NOMO-1 (cell line): ENCODE measurements at regions not wholly inside any gene's neighbourhood (a gene's known extent, or its start where the extent isn't known, plus 50 kb on each side); places are given as distances from the start of the nearest gene placed in this dataset.
A peak's percentile ranks its signal among the peaks of the same experiment; 100 is the strongest.
"Not testable (repeated sequence)": the region's sequence is repeated elsewhere in the genome, so short reads cannot be mapped to it uniquely, and the experiment has no call there.

Source experiments
- DNase-seq, 2 experiments: peaks; one replicate each; lab custom pipeline; 2025; ENCODE audit not compliant: unreplicated experiment in 2 of 2; lab: John Stamatoyannopoulos, UW

DNA sequence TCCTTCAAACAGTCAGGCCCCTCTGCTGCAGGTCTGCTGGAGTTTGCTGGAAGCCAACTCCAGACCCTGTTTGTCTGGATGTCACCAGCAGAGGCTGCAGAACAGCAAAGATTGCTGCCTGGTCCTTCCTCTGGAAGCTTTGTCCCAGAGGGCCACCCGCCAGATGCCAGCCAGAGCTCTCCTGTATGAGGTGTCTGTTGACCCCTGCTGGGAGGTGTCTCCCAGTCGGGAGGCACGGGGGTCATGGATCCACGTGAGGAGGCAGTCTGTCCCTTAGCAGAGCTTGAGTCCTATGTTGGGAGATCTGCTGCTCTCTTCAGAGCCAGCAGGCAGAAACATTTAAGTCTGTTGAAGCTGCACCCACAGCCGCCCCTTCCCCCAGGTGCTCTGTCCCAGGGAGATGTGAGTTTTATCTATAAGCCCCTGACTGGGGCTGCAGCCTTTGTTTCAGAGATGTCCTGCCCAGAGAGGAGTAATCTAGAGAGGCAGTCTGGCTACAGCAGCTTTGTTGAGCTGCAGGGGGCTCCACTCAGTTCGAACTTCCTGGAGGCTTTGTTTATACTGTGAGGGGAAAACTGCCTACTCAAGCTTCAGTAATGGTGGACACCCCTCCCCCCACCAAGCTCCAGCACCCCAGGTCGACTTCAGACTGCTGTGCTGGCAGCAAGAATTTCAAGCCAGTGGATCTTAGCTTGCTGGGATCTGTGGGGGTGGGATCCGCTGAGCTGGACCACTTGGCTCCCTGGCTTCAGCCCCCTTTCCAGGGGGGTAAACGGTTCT, 72.1 kb downstream of the OGFRL1 start:
- not testable (repeated sequence) for DNase-seq

GRCh38 chr6:71364889-71365542, 76.4 kb downstream of the OGFRL1 start:
- DNase-seq = no peak

DNA sequence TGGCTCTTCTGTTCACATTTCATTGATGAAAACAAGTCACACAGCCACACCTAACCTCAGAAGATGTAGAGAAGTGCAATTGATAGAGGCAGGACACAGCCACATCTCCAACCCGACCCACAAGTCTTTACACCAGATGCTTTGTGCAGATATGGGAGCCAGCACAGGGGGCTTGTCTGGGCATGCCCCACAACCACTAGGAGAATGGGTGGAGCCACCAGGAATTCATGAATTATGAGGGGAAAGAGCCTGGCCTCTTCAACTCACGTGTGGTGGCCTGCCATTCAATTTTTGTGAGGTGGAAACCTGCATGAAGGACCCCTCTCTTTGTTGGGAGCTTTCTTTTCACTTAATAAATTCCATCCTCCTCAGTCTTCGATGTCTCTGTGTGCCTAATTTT, 79.1 kb downstream of the OGFRL1 start:
- DNase-seq = no peak

DNA sequence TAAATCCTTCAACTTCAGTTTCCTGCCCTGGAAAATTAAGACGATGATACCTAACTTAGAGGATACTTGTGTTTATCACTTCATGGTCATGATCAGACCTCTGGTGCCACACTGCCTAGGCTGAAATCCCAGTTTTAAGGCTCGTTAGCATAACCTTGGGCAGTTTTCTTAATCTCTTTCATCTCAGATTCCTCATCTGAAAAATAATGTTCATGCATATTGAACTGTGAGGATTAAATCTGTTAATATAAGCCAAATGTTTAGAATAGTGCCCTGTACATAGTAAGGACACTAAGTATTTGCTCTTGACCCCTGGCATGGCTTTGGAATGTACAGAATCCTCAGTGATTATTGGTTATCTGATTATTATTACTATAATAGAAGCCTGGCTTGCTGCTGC, 79.7 kb downstream of the OGFRL1 start:
- no peak for DNase-seq

DNA sequence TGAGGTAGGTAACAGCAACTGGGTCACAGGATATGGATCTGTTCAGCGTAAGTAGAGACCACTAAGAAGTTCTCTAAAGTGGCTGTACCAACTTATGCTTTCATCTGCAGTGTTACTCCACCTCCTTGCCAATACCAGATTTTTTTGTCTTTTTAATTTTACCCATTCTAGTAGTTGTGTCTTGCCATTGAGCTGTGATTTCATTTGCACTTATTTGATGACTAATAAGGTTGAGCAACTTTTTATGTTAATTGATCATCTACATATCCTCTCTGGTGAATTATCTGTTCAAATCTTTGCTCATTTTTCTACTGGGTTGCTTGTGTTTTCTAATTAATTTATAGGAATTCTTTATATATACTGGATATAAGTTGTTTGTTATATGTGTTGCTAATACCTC, 82.9 kb downstream of the OGFRL1 start:
- no peak for DNase-seq

- DNase-seq = no peak
Measured at GRCh38 chr6:71373943-71374342, 85.3 kb downstream of the OGFRL1 start.

- no peak for DNase-seq
Measured at GRCh38 chr6:71375676-71376075, 87.1 kb downstream of the OGFRL1 start.

DNA sequence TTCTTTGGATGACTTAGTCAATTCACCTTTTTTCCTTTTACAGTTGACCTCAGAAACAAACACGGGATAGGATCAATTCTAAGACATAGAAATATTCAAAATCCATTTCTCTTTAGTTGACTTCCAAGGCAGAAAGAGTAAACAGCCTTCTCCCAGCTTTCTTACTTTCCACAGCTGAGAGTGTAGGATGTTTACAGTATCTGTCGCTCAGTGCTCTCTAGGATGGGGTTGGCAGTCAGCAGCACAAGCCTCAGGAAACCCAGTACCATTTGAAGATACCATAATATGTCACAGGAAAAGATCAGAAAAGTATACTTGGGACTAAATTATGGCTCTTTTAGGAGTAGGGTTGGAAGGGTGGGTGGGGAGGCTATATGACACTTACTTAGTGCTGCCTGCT, 88.2 kb downstream of the OGFRL1 start:
- no peak for DNase-seq

GRCh38 chr6:71383476-71383875, 94.9 kb downstream of the OGFRL1 start:
- no peak for DNase-seq

GRCh38 chr6:71383901-71384489, 95.4 kb downstream of the OGFRL1 start:
- DNase-seq = peak in 1 of 2 experiments; percentile 36

GRCh38 chr6:71385111-71385822, 96.7 kb downstream of the OGFRL1 start:
- DNase-seq = no peak

- no peak for DNase-seq
Measured at GRCh38 chr6:71386215-71386614, 97.6 kb downstream of the OGFRL1 start.

GRCh38 chr6:71387179-71387578, 98.6 kb downstream of the OGFRL1 start:
- DNase-seq = no peak

DNA sequence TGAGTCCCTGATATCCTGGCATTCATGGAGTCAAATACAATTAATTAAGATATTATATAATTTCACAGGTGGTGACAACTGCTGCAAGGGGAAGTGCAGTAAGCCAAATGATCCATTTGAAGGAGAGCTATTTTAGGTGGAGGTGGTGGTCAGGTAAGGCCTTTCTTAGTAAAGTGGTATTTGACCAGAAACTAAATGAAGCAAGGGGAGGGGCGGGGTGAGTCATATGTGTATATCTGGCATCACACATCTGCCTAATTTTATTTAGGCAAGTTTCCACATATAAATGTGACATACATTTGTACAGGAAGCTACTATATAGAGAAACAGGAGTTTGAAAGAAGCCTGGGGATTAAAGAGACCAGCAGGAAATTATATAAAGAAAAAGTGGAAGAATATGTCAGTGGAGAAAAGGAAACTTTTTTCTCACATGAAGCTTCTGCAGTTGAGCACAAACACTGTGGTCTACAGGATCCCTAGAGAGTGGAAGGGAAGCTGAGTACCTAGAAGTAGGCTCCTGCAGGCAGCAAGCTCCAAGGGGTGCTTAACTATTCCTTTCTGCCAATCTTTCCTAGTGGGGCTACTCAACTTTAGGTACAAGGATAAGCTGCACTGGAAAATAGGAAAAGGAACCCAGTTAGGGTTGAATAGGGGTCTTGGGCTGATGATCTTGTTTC, 99.6 kb downstream of the OGFRL1 start:
- no peak for DNase-seq

- no peak for DNase-seq
Measured at GRCh38 chr6:71388856-71389527, 100.4 kb downstream of the OGFRL1 start.

- DNase-seq = no peak
Measured at GRCh38 chr6:71391126-71391525, 102.5 kb downstream of the OGFRL1 start.

DNA sequence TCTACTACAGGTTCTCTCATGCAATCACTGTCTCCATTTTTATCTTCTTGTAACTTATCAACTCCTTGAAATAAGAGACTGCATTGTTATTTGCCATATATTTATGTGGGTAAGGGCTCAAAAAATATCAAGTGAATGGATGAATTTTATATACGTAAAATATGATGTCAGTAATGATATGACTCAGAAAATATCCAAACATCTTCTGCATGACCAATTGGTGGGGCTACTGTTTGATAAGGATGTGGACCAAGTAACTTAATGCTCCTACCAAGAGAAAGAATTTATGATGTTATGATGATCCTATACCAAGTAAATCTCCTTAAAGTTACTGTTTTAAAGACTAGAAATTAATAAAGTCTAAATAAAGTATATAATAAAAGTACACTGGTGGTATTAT, 103.7 kb downstream of the OGFRL1 start:
- no peak for DNase-seq

GRCh38 chr6:71393471-71393870, 104.9 kb downstream of the OGFRL1 start:
- DNase-seq = no peak

- no peak for DNase-seq
Measured at GRCh38 chr6:71393981-71394432, 105.4 kb downstream of the OGFRL1 start.

DNA sequence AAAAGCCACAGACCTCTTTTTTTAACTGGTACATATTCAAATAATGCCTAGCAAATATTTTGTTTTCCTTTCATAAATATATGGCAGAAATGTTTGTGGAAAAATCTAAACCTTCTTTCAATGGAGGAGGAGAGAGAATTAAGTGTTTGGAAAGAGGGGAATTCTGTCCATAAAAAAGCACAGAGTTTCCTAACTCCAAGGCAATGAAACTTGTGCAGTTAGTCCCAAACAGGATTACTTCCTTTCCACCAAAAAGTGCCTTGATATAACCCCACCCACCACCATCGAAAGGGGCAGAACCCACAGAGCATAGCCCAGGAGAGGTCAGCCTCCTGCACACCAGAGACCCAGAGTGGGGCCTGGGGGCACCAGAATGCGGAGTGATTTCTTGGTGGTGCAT, 106.3 kb downstream of the OGFRL1 start:
- no peak for DNase-seq
